ENCODE measurements at regions not wholly inside any gene's neighbourhood (a gene's known extent, or its start where the extent isn't known, plus 50 kb on each side); places are given as distances from the start of the nearest gene placed in this dataset.

DNA sequence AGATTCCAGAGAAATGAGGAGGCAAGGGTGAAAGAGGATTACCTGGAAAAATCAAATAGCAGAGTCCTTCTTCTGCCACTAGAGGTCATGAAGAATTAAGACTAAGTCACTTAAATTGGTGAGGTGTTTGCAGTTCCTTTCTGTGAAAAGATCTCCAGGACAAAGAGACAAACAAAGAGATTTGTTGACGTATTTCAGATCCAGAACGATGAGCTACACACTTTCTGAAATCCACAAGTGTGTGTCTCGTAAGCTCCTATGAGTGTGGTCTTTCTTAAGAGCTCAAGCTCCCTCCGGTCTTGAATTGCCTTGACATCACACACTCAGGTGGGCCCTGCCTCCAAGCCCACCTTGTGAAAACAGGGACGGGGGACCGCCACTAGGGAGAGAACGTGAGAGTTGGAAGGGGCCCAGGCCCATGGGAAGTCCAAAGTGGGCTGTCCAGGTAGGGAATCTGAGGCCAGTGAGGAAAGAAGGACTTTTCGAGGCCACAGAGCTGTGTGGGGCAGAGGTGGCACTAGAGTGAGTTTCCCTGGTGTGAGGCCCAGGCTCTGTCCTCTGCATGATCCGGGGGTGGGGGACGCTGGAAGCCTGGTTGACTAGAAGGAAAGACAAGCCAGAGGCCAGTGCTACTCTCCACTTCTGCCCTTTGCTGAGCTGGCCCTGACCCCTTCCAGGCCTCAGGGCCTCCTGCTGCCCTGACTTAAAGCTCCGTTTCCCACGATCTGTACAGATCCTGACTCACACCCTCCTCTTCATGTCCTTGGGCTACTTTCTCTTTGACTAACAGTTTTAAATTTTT is 168.1 kb upstream of the NCK2 start:
- Histone ChIP-seq H3K27me3 (replicated peaks; ENCODE audit: control insufficient read depth, insufficient read depth, low read length) (no peaks in the 10 kb centered on the region), H3K9me3 (no peaks in the 10 kb centered on the region), H3K4me3 (ENCODE audit: low read depth, low read length) (no peak overlapping the region), H3K4me1 (peaks cover 30% of the 10 kb centered on the region), H3K36me3 (ENCODE audit: control insufficient read depth, insufficient read depth, low read length) (no peaks in the 10 kb centered on the region)
- Mint-ChIP-seq H3K4me1 (ENCODE audit: low read depth, unreplicated experiment) (peaks cover 36% of the 10 kb centered on the region), H3K27ac (ENCODE audit: unreplicated experiment) (peak overlapping the region; percentile 90), H3K9me3 (ENCODE audit: unreplicated experiment) (no peaks in the 10 kb centered on the region), H3K4me3 (ENCODE audit: unreplicated experiment) (peak overlapping the region; percentile 30), H3K36me3 (ENCODE audit: insufficient read depth, unreplicated experiment) (no peaks in the 10 kb centered on the region), H3K27me3 (ENCODE audit: insufficient read depth, unreplicated experiment) (no peaks in the 10 kb centered on the region)
- intact Hi-C loops (cut with micrococcal nuclease; ENCODE audit: unreplicated experiment) = loop anchor here (1.0 to 5.0 kb wide), 4 partner anchors 170 to 312 kb away; no protein-coding TSS in a partner anchor
- ChIA-PET POLR2A (interaction anchor here (0.6 kb wide), 1 partner anchor 303 kb away, joined by 3 read pairs; no protein-coding TSS in a partner anchor), CTCF (interaction anchor here (0.6 to 1.4 kb wide), 9 partner anchors 13 to 400 kb away, joined by 3 to 10 read pairs (median 5); no protein-coding TSS in a partner anchor)
- TF ChIP-seq, protein P1, sequence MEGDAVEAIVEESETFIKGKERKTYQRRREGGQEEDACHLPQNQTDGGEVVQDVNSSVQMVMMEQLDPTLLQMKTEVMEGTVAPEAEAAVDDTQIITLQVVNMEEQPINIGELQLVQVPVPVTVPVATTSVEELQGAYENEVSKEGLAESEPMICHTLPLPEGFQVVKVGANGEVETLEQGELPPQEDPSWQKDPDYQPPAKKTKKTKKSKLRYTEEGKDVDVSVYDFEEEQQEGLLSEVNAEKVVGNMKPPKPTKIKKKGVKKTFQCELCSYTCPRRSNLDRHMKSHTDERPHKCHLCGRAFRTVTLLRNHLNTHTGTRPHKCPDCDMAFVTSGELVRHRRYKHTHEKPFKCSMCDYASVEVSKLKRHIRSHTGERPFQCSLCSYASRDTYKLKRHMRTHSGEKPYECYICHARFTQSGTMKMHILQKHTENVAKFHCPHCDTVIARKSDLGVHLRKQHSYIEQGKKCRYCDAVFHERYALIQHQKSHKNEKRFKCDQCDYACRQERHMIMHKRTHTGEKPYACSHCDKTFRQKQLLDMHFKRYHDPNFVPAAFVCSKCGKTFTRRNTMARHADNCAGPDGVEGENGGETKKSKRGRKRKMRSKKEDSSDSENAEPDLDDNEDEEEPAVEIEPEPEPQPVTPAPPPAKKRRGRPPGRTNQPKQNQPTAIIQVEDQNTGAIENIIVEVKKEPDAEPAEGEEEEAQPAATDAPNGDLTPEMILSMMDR (IDR thresholded peaks at IDR 0.05; ENCODE audit: insufficient read depth in 1 of 2, low read depth in 1 of 2, low read length in 1 of 2, severe bottlenecking in 1 of 2, unreplicated experiment in 1 of 2) = peak; percentile 54 to 71
- DNase-seq = peak in 1 of 2 experiments; percentile 45
- BruUV-seq (replicated peaks) = no TSS peak

DNA sequence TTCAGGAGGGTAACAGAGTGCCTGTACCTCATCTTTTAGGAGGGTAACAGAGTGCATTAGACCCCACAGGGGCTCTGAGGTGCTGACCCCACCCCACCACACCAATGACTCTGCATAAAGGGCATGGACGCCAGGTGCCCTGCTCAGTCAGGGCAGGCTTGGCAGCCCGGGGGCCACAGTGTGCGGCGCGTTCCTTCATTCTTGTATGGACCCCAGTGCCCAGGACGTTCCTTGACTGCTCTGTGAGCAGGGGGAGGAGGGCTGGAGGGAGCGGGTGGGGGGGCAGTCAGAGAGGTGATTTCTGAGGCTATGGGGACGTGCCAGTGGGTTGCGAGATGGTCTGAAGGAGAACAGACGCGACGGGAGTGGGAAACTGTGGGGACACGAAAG is 168.7 kb upstream of the NCK2 start:
- Mint-ChIP-seq H3K9me3 (ENCODE audit: unreplicated experiment) (no peaks in the 10 kb centered on the region), H3K27me3 (ENCODE audit: insufficient read depth, unreplicated experiment) (no peaks in the 10 kb centered on the region), H3K4me3 (ENCODE audit: unreplicated experiment) (peak overlapping the region; percentile 30), H3K36me3 (ENCODE audit: insufficient read depth, unreplicated experiment) (no peaks in the 10 kb centered on the region), H3K27ac (ENCODE audit: unreplicated experiment) (peak overlapping the region; percentile 90), H3K4me1 (ENCODE audit: low read depth, unreplicated experiment) (peaks cover 36% of the 10 kb centered on the region)
- TF ChIP-seq, protein P1 (IDR thresholded peaks at IDR 0.05; ENCODE audit: insufficient read depth in 1 of 2, low read depth in 1 of 2, low read length in 1 of 2, severe bottlenecking in 1 of 2, unreplicated experiment in 1 of 2) = no peak
- no TSS peak for BruUV-seq (replicated peaks)
- Histone ChIP-seq H3K4me3 (ENCODE audit: low read depth, low read length) (no peak overlapping the region), H3K4me1 (peaks cover 30% of the 10 kb centered on the region), H3K9me3 (no peaks in the 10 kb centered on the region), H3K36me3 (ENCODE audit: control insufficient read depth, insufficient read depth, low read length) (no peaks in the 10 kb centered on the region), H3K27me3 (replicated peaks; ENCODE audit: control insufficient read depth, insufficient read depth, low read length) (no peaks in the 10 kb centered on the region)
- ChIA-PET CTCF (interaction anchor here (0.7 to 1.4 kb wide), 7 partner anchors 136 to 401 kb away, joined by 3 to 10 read pairs (median 6); no protein-coding TSS in a partner anchor), POLR2A (interaction anchor here (0.6 kb wide), 1 partner anchor 304 kb away, joined by 3 read pairs; no protein-coding TSS in a partner anchor)
- no peak for DNase-seq
- intact Hi-C loops (cut with micrococcal nuclease; ENCODE audit: unreplicated experiment) = loop anchor here (1.0 to 5.0 kb wide), 4 partner anchors 170 to 312 kb away; no protein-coding TSS in a partner anchor

DNA sequence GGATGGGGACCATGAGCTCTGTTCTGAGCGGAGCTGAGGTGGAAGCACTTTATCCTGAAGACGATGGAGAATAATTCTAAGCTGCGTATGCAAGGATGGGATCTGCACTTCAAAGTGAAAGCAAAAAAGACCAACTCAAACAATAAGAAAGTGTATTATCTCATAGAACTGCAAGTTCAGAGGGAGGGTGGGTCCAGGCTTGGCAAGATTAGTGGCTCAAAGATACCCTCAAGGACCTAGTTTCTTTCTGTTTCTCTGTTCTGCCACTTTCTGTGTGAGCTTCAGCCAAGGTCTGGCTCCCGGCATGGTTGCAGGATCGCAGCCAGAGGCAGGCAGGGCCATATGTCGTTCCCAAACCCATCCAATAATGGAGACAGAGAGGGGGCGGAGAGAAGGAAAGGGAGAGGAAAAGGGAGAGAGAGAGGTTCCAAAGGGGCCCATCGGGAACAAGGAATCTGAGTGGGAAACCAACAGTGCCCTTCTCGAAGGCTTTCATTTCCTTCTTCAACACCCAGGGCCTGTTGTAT is 169.2 kb upstream of the NCK2 start:
- DNase-seq = no peak
- Mint-ChIP-seq H3K27me3 (ENCODE audit: insufficient read depth, unreplicated experiment) (no peaks in the 10 kb centered on the region), H3K36me3 (ENCODE audit: insufficient read depth, unreplicated experiment) (no peaks in the 10 kb centered on the region), H3K4me3 (ENCODE audit: unreplicated experiment) (no peak overlapping the region), H3K27ac (ENCODE audit: unreplicated experiment) (no peak overlapping the region), H3K9me3 (ENCODE audit: unreplicated experiment) (no peaks in the 10 kb centered on the region), H3K4me1 (ENCODE audit: low read depth, unreplicated experiment) (peaks cover 36% of the 10 kb centered on the region)
- Histone ChIP-seq H3K36me3 (ENCODE audit: control insufficient read depth, insufficient read depth, low read length) (no peaks in the 10 kb centered on the region), H3K27me3 (replicated peaks; ENCODE audit: control insufficient read depth, insufficient read depth, low read length) (no peaks in the 10 kb centered on the region), H3K4me3 (ENCODE audit: low read depth, low read length) (no peak overlapping the region), H3K9me3 (no peaks in the 10 kb centered on the region), H3K4me1 (peaks cover 30% of the 10 kb centered on the region)
- ChIA-PET POLR2A (no interaction called here), CTCF (interaction anchor here (0.6 kb wide), 1 partner anchor 461 kb away, joined by 3 read pairs; no protein-coding TSS in a partner anchor)
- no TSS peak for BruUV-seq (replicated peaks)
- intact Hi-C loops (cut with micrococcal nuclease; ENCODE audit: unreplicated experiment) = loop anchor here (1.0 to 5.0 kb wide), 4 partner anchors 171 to 313 kb away; no protein-coding TSS in a partner anchor
- TF ChIP-seq, protein P1 (IDR thresholded peaks at IDR 0.05; ENCODE audit: insufficient read depth in 1 of 2, low read depth in 1 of 2, low read length in 1 of 2, severe bottlenecking in 1 of 2, unreplicated experiment in 1 of 2) = no peak
